NOMO-1 (cell line): ENCODE measurements at regions not wholly inside any gene's neighbourhood (a gene's known extent, or its start where the extent isn't known, plus 50 kb on each side); places are given as distances from the start of the nearest gene placed in this dataset.
A peak's percentile ranks its signal among the peaks of the same experiment; 100 is the strongest.

Experiments used
- DNase-seq, 2 experiments: peaks; one replicate each; lab custom pipeline; 2025; ENCODE audit not compliant: unreplicated experiment in 2 of 2; lab: John Stamatoyannopoulos, UW

- DNase-seq, result no peak
Observed at GRCh38 chr11:122323754-122324421, 207.9 kb upstream of the BLID start.

- DNase-seq, result peak; percentile 5 to 36
Observed at GRCh38 chr11:122322329-122322728, 206.3 kb upstream of the BLID start.

- DNase-seq, result no peak
Observed at GRCh38 chr11:122320671-122321070, 204.7 kb upstream of the BLID start.

- DNase-seq, result peak in 1 of 2 experiments; percentile 78
Observed at GRCh38 chr11:122319691-122320620, 203.9 kb upstream of the BLID start.

- DNase-seq, result no peak
Observed at GRCh38 chr11:122319085-122319484, 203.1 kb upstream of the BLID start.

GRCh38 chr11:122317305-122317704, 201.3 kb upstream of the BLID start:
- DNase-seq, result no peak

GRCh38 chr11:122313581-122313980, 197.6 kb upstream of the BLID start:
- DNase-seq, result no peak

- no peak for DNase-seq
Observed at GRCh38 chr11:122311216-122311755, 195.3 kb upstream of the BLID start.

- DNase-seq, result no peak
Observed at GRCh38 chr11:122310766-122311165, 194.8 kb upstream of the BLID start.

GRCh38 chr11:122309262-122309925, 193.4 kb upstream of the BLID start:
- DNase-seq, result no peak

- no peak for DNase-seq
Observed at GRCh38 chr11:122308226-122308625, 192.2 kb upstream of the BLID start.

- DNase-seq, result no peak
Observed at GRCh38 chr11:122307476-122308035, 191.5 kb upstream of the BLID start.

- DNase-seq, result no peak
Observed at GRCh38 chr11:122306831-122307391, 190.9 kb upstream of the BLID start.

- DNase-seq, result no peak
Observed at GRCh38 chr11:122305426-122306320, 189.7 kb upstream of the BLID start.

GRCh38 chr11:122304973-122305372, 189.0 kb upstream of the BLID start:
- no peak for DNase-seq

GRCh38 chr11:122304306-122304705, 188.3 kb upstream of the BLID start:
- peak in 1 of 2 experiments; percentile 7 for DNase-seq

- DNase-seq, result no peak
Observed at GRCh38 chr11:122294041-122294440, 178.0 kb upstream of the BLID start.

- DNase-seq, result no peak
Observed at GRCh38 chr11:122293296-122294023, 177.4 kb upstream of the BLID start.

- no peak for DNase-seq
Observed at GRCh38 chr11:122287401-122287800, 171.4 kb upstream of the BLID start.
